ENCODE measurements at regions not wholly inside any gene's neighbourhood (a gene's known extent, or its start where the extent isn't known, plus 50 kb on each side); places are given as distances from the start of the nearest gene placed in this dataset.
A peak's percentile ranks its signal among the peaks of the same experiment; 100 is the strongest.

- DNase-seq (ENCODE audit: low read depth in 3 of 3) = no peak
Observed at GRCh38 chr3:27861046-27862036, 139.2 kb upstream of the EOMES start.

DNA sequence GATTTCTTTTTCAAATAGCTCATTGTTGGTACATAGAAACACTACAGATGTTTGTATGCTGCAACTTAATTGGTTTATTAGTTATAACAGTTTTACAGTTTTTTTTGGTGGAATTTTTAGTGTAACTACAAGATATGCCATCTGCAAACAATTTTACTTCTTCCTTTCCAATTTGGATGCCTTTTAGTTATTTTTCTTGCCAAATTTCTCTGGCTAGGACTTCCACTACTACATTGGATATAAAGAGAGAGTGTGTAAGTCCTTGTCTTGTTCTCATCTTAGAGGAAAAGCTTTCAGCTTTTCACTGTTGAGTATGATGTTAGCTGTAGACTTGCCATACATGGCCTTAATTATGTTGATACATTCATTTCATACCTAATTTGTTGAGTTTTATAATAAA, 143.6 kb upstream of the EOMES start:
- no peak for DNase-seq (ENCODE audit: low read depth in 3 of 3)

- no peak for DNase-seq (ENCODE audit: low read depth in 3 of 3)
Observed at GRCh38 chr3:27869152-27869551, 147.0 kb upstream of the EOMES start.

GRCh38 chr3:27877061-27878013, 155.2 kb upstream of the EOMES start:
- no peak for DNase-seq (ENCODE audit: low read depth in 3 of 3)

- DNase-seq (ENCODE audit: low read depth in 3 of 3) = no peak
Observed at GRCh38 chr3:27878014-27878383, 155.9 kb upstream of the EOMES start.

GRCh38 chr3:27880969-27881892, 159.1 kb upstream of the EOMES start:
- peak in 2 of 3 experiments; percentile 7 to 26 for DNase-seq (ENCODE audit: low read depth in 3 of 3)

GRCh38 chr3:27883266-27883665, 161.1 kb upstream of the EOMES start:
- DNase-seq (ENCODE audit: low read depth in 3 of 3) = no peak

GRCh38 chr3:27885641-27886040, 163.5 kb upstream of the EOMES start:
- DNase-seq (ENCODE audit: low read depth in 3 of 3) = no peak

DNA sequence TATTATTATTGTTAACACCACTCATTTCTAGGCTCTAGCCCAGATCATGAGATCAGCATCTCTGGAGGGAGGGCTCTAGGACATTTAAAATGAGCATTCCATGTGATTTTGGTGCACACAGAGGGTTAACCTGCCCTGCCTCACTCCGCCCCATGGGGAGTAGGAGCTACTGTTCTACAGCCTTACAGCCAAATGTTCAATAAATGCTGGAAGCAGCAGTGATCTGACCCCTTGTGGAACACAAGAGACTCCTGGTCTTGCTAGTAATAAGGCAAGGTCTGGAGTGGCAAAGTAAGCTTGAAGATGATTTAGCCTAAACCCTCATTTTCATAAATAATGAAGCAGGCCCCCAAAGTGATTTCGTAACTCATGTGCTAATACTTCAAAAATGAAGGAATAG, 166.4 kb upstream of the EOMES start:
- DNase-seq (ENCODE audit: low read depth in 3 of 3) = no peak

- DNase-seq (ENCODE audit: low read depth in 3 of 3) = no peak
Observed at GRCh38 chr3:27889745-27890144, 167.6 kb upstream of the EOMES start.

DNA sequence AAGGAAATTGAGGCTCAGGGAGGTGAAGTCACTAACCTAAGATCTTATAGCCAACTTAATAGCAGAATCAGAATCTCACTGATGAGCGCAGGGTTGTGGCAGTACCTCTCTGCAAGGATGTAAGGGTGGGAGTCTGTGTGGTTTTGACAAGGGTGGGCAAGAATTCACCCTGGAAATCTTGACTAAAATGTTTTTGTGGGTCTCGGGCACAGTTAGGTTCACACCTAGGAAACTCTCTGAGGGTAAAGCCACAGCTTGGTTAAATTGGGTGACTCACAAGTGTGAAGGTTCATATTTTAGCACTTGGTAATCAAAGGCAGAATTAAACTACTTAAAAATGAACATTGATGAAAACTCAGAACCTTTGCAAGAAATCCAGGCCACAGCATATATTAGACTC, 178.2 kb upstream of the EOMES start:
- no peak for DNase-seq (ENCODE audit: low read depth in 3 of 3)

DNA sequence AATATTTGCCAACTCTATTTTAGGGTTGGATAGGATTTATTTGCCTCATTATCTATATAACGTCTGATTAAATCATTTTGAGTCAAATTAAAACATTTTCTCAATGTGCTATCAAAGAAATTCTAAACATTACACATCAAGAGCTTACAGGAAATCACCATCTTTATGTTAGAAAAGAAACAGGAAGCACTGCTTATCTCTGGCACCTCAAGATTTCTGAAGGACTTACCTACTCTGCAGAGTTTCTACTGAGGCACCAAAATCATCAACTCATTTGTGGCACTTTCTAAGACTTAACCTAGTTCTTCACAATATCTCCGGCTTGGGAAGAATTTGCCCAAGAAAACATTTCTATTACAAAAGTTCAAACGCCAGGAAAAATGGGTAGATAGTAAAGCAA, 181.3 kb upstream of the EOMES start:
- DNase-seq (ENCODE audit: low read depth in 3 of 3) = no peak

GRCh38 chr3:27905625-27906024, 183.5 kb upstream of the EOMES start:
- no peak for DNase-seq (ENCODE audit: low read depth in 3 of 3)

DNA sequence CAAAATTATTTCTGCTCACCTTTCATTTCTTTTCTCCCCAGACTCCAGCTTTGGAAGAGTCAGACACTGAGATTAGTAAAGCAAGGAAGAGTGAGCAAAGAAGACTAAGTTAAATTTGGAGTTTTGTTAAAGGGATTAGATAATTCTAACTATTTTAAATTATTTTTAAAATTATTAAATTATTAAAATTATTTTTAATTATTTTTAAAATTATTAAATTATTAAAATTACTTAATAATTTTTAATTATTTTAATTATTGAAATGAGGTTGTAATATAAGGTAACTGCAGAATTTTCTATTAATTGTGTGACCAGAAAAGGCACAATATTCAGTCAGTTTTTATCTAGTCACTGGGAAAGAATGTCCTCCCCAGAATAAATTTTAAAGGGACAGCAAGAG, 185.0 kb upstream of the EOMES start:
- no peak for DNase-seq (ENCODE audit: low read depth in 3 of 3)

GRCh38 chr3:27907929-27908328, 185.8 kb upstream of the EOMES start:
- no peak for DNase-seq (ENCODE audit: low read depth in 3 of 3)

- no peak for DNase-seq (ENCODE audit: low read depth in 3 of 3)
Observed at GRCh38 chr3:27910456-27910855, 188.3 kb upstream of the EOMES start.

GRCh38 chr3:27914199-27914598, 192.1 kb upstream of the EOMES start:
- DNase-seq (ENCODE audit: low read depth in 3 of 3) = no peak

DNA sequence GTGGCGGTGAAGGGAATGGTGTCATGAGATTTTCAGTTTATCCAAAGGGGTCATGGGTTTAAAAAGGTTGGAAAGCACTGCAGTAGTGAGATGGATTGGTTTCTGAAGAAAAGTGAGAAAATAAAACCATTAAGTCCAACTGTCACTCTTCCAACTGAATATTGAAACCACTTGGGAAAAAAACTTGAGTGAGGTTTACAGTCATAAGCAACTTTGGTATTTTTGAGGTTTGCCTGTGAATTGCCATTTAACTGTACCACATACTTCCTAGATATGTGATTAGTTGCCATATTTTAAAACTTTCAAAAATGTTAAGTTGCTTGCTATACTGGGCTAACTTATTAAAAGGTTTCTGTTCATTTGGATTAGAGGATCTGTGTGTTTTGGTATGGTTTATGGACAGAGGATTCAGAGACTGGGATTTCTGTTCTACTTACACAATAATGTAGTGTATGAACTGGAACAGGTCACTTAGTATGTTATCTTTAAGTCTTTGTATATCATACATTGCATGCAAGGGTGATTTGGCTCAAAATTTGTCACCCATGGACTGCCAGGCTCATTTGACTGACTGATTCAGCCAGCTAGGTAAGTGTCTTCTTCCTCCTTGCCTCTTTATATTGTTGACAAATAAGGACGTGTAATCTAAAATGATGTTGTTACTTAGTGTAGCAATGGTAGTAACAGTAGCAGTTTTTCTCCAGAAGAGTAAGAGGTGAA, 201.4 kb upstream of the EOMES start:
- DNase-seq (ENCODE audit: low read depth in 3 of 3) = no peak

DNA sequence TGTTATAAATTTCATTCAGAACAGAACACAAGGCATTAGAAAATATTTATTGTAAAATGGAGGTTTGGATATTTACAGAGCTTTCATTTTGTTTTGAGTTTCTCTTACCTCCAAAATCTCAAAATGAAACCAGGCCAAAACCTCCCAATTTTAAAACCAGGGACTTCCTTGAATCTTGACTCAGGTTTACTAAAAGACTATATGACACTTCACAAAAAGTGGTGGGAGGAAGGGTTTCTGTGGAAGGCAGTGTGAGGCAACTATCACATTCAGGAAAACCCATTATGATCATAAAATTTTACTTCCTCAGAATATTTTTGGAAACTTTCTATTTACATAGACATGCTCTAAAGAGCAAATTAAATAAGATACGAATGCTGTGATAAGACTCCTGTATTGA, 205.8 kb upstream of the EOMES start:
- DNase-seq (ENCODE audit: low read depth in 3 of 3) = no peak

DNA sequence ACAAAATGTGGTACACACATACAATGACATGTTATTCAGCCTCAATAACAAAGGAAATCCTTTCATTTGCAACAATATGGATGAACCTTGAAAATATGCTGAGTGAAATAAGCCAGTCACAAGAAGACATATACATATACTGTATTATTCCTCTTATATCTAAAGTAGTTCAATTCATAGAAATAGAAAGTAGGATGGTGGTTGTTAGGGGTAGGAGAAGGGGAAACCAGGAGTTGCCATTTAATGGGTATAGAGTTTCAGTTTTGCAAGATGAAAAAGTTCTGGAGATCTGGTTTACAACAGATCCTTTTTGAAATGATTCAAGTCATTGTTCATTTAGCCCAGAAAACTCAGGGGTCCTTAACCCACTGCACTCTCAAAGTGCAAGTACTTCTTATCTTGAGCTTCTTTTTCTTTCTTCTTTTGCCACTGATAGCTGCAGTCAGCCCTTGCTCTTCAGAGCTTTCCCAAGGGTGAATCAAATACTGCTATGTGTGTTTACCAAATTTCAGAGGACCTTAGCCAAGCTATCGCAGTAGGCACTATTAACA, 208.0 kb upstream of the EOMES start:
- DNase-seq (ENCODE audit: low read depth in 3 of 3) = no peak
